HEK293T (cell line): ENCODE measurements at regions not wholly inside any gene's neighbourhood (a gene's known extent, or its start where the extent isn't known, plus 50 kb on each side); places are given as distances from the start of the nearest gene placed in this dataset.

Source experiments
- CTCF ChIA-PET: fragments of 350-600 bp; formaldehyde crosslinking; extraction: SDS; loops from one replicate; lab custom pipeline; 2021; ENCODE audit warnings: antibody characterized with exemption, inconsistent platforms; lab: Yijun Ruan, JAX
- POLR2A ChIA-PET: fragments of 350-600 bp; formaldehyde crosslinking; extraction: SDS; loops from one replicate; lab custom pipeline; 2020; ENCODE audit warnings: antibody characterized with exemption, inconsistent platforms; lab: Yijun Ruan, JAX
- DNase-seq: peaks from one replicate; pipeline ENCODE4 v3.0.0; 2012; ENCODE audit warnings: mixed read lengths; ENCODE audit errors: extremely low spot score
- ARNT ChIP-seq: fragments of 450-650 bp; IDR thresholded peaks from 2 replicates; pipeline ENCODE4 v1.6.1; 2017; ENCODE audit warnings: mild to moderate bottlenecking
- BHLHE40 ChIP-seq: fragments of 450-650 bp; IDR thresholded peaks from 2 replicates; pipeline ENCODE4 v1.6.1; 2016; ENCODE audit warnings: mild to moderate bottlenecking, moderate library complexity, borderline replicate concordance
- CTBP1 ChIP-seq: fragments of 450-650 bp; IDR thresholded peaks from 2 replicates; pipeline ENCODE4 v1.6.1; 2016; ENCODE audit warnings: borderline replicate concordance
- ELF4 ChIP-seq: fragments of 450-650 bp; IDR thresholded peaks from 2 replicates; pipeline ENCODE4 v1.6.1; 2017; ENCODE audit warnings: antibody characterized with exemption
- FOXA1 ChIP-seq: fragments of 450-650 bp; IDR thresholded peaks from 2 replicates; pipeline ENCODE4 v1.6.1; 2016; ENCODE audit warnings: mild to moderate bottlenecking
- FOXK2 ChIP-seq: fragments of 450-650 bp; IDR thresholded peaks from 2 replicates; pipeline ENCODE4 v1.6.1; 2016; ENCODE audit warnings: mild to moderate bottlenecking
- FOXM1 ChIP-seq: fragments of 450-650 bp; IDR thresholded peaks from 2 replicates; pipeline ENCODE4 v1.6.1; 2017; ENCODE audit warnings: mild to moderate bottlenecking, borderline replicate concordance
- HDGF ChIP-seq: fragments of 450-650 bp; IDR thresholded peaks from 2 replicates; pipeline ENCODE4 v1.6.1; 2017; ENCODE audit warnings: antibody characterized with exemption, borderline replicate concordance
- L3MBTL2 ChIP-seq: fragments of 450-650 bp; conservative IDR thresholded peaks from 2 replicates; pipeline ENCODE4 v1.6.1; 2016; ENCODE audit warnings: mild to moderate bottlenecking
- LEF1 ChIP-seq: fragments of 450-650 bp; IDR thresholded peaks from 2 replicates; pipeline ENCODE4 v1.6.1; 2017; ENCODE audit warnings: mild to moderate bottlenecking, borderline replicate concordance
- NFRKB ChIP-seq: fragments of 450-650 bp; IDR thresholded peaks from 2 replicates; pipeline ENCODE4 v1.6.1; 2016; ENCODE audit warnings: mild to moderate bottlenecking, moderate library complexity
- SP1 ChIP-seq: fragments of 450-650 bp; IDR thresholded peaks from 2 replicates; pipeline ENCODE4 v1.6.1; 2017
- SUZ12 ChIP-seq: fragments of 450-650 bp; IDR thresholded peaks from 2 replicates; pipeline ENCODE4 v1.6.1; 2016; ENCODE audit warnings: mild to moderate bottlenecking
- TARDBP ChIP-seq: fragments of 450-650 bp; IDR thresholded peaks from 2 replicates; pipeline ENCODE4 v1.6.1; 2016
- ZNF384 ChIP-seq: fragments of 450-650 bp; IDR thresholded peaks from 2 replicates; pipeline ENCODE4 v1.6.1; 2016
- TF ChIP-seq, protein P1 (sequence below): fragments of 450-650 bp; IDR thresholded peaks from 2 replicates; pipeline ENCODE4 v1.6.1; 2016

DNA sequence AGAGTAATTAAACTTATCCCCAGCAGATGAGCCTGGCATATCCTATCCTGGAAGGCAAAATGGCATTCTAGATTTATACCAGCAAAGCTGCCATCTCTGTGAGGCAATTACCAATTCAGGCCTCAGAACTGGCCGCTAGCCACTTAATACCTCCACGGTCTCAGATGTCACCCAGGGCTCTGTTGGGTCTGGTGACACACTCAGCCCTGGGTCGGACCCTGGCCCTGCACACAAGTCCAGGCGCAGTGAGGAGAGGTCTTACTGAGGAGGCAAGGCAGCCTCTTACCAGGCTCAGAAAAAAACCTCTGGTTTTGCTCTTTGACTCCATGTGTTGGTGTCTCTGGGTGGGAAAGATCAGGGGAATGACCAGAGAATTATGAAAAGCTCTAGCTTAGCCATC is 186.6 kb downstream of the EMX2 start:
- ChIA-PET POLR2A (no interaction called here), CTCF (no interaction called here)
- TF ChIP-seq BHLHE40 (no peak), ELF4 (no peak), LEF1 (no peak), CTBP1 (no peak), L3MBTL2 (no peak), FOXM1 (no peak), NFRKB (no peak), FOXK2 (no peak), ZNF384 (no peak), ARNT (no peak), TARDBP (no peak), FOXA1 (no peak), SP1 (no peak), HDGF (no peak), SUZ12 (no peak)
- TF ChIP-seq, protein P1, sequence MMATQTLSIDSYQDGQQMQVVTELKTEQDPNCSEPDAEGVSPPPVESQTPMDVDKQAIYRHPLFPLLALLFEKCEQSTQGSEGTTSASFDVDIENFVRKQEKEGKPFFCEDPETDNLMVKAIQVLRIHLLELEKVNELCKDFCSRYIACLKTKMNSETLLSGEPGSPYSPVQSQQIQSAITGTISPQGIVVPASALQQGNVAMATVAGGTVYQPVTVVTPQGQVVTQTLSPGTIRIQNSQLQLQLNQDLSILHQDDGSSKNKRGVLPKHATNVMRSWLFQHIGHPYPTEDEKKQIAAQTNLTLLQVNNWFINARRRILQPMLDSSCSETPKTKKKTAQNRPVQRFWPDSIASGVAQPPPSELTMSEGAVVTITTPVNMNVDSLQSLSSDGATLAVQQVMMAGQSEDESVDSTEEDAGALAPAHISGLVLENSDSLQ, result no peak
- no peak for DNase-seq

DNA sequence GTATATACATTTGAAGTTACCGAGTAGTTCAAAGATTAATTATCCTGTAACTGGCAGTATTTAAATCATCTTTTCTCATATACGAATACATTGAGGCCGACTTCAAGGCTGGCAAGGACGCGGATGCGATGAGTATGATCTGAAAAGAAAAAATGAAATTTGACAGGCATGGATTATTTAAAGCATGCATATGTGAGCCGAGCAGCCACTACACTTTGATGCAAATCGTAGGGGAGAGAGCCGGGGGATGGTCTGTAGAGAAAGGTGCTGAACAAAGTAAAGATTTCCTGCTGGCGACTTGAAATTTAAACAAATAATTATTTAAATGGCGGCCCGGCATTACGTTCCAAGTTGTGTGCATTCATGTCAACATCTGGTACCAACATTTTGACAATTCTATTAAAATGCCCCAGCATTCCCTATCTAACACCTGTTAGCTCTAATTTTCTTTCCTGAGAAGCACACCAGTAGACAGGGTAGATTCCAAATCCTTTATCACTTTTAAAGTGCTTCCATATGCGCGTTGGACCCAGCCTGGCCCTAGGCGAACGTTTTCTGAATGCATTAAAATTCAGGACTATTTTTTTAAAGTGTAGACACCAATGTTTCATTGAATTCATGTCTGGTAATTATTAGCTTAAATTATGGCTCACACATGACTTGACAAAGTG is 188.7 kb downstream of the EMX2 start:
- POLR2A ChIA-PET, result no interaction called here
- CTCF ChIA-PET, result no interaction called here
- TF ChIP-seq L3MBTL2 (no peak), ELF4 (no peak), LEF1 (no peak), BHLHE40 (no peak), ZNF384 (no peak), HDGF (no peak), SUZ12 (no peak), FOXK2 (no peak), CTBP1 (no peak), SP1 (no peak), ARNT (no peak)
- TF ChIP-seq, protein P1, result no peak
- DNase-seq, result no peak

DNA sequence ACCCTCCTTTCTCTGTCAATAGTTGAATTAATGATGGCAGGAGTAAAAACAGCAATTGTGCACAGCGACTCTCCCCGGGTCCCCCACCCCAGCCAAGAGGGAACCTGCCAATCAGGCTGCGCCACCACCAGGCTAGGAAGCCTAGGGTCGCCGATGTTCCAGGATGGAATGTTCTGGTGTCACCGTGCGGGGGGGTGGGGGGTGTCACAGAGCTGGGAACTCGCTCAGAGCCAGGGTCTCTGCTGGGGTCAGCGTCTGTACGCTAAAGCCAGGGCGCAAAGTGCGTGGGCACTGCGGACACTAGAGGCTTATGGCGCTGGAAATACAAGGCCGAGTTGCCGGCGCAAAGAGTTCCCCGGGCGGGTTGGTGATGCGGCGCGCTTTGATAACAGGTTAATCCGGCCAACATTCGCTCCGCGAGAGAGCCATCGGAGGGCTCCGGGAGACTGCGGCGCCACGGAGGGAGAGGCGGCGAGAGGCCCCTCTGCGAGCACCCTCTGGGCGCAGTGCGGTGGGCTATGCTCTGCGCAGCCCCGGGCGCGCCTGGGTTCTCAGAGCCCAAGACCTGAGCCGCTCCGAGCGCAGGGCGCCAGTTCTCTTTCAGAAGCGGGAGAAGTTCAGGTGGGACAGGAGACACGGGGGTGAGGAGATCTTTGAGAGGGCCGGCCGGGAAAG is 192.3 kb downstream of the EMX2 start:
- CTCF ChIA-PET, result no interaction called here
- POLR2A ChIA-PET, result no interaction called here
- no peak for TF ChIP-seq SP1
- TF ChIP-seq, protein P1, result no peak
- TF ChIP-seq FOXK2, result no peak
- TF ChIP-seq HDGF, result no peak
- no peak for TF ChIP-seq SUZ12
- no peak for TF ChIP-seq TARDBP
- no peak for TF ChIP-seq CTBP1
- TF ChIP-seq BHLHE40, result no peak
- TF ChIP-seq ARNT, result no peak
- no peak for TF ChIP-seq L3MBTL2
- TF ChIP-seq ZNF384, result no peak
- TF ChIP-seq FOXA1, result no peak
- no peak for TF ChIP-seq LEF1
- TF ChIP-seq NFRKB, result no peak
- TF ChIP-seq FOXM1, result no peak
- no peak for DNase-seq

GRCh38 chr10:117736655-117737054 is 194.1 kb downstream of the EMX2 start:
- CTCF ChIA-PET, result no interaction called here
- no peak for DNase-seq
- POLR2A ChIA-PET, result no interaction called here
- no peak for TF ChIP-seq BHLHE40

GRCh38 chr10:117740088-117740487 is 197.5 kb downstream of the EMX2 start:
- POLR2A ChIA-PET, result no interaction called here
- CTCF ChIA-PET, result no interaction called here
- DNase-seq, result no peak
- no peak for TF ChIP-seq FOXM1
- TF ChIP-seq FOXA1, result no peak
- no peak for TF ChIP-seq ELF4
- TF ChIP-seq LEF1, result no peak
- TF ChIP-seq FOXK2, result no peak
- no peak for TF ChIP-seq TARDBP
- TF ChIP-seq HDGF, result no peak

DNA sequence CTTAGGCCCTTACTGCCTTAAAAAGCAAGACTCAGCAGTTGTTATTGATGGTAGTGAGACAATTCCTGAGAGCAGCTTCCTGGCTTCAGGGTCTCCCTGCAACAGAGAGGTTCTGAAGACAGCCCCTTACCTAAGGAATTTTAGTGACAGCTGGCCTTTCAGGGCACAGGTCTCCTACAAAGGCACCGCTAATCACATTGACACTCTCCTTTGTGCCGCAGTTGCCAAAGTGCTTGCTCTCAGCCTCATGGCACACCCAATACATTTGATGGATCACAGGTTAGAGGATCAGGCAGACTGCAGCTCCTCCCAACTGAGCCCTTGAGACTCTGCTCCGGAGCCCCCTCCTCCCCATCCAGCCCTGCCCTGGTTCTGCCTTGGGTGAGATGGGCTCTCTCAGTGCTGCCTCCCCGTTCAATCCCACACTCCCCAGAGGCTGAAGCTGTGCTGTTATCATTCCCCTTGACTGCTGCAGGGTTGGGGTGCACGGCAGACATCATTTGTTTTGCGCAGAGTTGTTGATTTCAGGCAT is 198.2 kb downstream of the EMX2 start:
- ChIA-PET CTCF (no interaction called here), POLR2A (no interaction called here)
- TF ChIP-seq ARNT (no peak), ELF4 (no peak), SP1 (no peak), NFRKB (no peak), SUZ12 (no peak), FOXM1 (no peak), HDGF (no peak), TARDBP (no peak), L3MBTL2 (no peak)
- TF ChIP-seq, protein P1, result no peak
- DNase-seq, result no peak
